ENCODE measurements at regions not wholly inside any gene's neighbourhood (a gene's known extent, or its start where the extent isn't known, plus 50 kb on each side); places are given as distances from the start of the nearest gene placed in this dataset.
"Not testable (repeated sequence)": the region's sequence is repeated elsewhere in the genome, so short reads cannot be mapped to it uniquely, and the experiment has no call there.

DNA sequence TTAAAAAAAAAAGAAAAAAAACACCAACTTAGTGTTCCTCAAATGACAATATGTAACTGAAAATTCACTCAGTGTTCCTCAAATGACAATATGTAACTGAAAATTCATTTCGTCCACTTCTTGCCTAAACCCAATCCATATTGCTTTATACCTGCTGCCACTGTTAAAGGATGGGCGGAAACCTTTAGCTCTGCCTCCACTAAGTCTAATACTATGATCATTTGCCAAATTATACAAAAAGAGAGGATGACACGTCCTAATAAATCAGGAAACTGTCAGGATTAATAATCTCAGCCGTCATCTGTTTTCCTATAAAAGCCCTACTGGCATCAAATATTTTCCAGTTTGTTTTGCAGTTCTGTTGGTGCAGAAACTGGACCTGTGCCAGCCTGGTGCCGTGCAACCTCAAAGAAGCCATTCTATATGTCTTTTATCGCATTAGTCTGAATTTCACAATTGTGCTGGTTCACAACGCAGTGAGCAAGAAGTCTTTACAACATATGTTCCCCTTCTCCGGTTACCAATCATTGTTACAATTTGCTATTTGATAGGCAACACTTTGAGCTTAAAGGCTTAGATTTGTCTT lies 160.4 kb upstream of the KCNH8 start:
- DNase-seq (ENCODE audit: low spot score): no peak

DNA sequence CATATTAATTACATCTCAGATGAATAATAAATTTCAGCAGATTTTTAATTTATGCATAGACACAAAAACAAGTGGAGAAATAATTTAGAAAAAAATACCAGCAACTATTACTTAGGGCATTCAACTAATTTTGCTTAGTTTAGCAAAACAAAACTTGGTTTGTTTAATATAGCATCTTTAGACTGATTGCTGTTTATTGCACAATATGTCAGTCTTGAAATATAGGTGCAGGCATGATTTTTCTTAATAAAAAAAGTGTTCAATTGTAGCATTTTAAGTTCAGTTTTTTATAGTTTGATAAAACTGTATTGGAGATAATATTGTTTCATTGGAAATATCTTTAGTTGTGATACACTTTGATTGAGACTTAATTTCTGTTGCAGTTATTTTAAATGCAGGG lies 161.2 kb upstream of the KCNH8 start:
- no peak for DNase-seq (ENCODE audit: low spot score)

DNA sequence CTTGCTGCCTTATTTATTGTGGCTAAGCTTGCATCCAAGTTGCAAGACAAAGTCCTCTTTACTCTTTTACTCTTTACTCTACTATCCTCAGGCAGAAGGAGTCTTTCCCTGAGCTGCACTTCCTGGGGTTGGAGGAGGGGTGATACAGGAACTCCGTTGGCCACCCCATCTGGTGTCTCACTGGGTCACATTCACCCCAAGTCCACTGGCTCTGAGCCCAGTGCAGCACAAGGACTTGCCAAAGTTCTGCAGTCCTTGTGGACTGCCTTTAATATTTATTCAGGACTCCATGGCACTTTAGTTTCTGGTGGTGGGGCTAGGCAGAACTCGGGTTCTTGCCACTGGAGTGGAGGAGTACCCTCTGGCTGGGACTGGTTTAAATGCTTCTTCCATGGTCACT lies 165.4 kb upstream of the KCNH8 start:
- no peak for DNase-seq (ENCODE audit: low spot score)

DNA sequence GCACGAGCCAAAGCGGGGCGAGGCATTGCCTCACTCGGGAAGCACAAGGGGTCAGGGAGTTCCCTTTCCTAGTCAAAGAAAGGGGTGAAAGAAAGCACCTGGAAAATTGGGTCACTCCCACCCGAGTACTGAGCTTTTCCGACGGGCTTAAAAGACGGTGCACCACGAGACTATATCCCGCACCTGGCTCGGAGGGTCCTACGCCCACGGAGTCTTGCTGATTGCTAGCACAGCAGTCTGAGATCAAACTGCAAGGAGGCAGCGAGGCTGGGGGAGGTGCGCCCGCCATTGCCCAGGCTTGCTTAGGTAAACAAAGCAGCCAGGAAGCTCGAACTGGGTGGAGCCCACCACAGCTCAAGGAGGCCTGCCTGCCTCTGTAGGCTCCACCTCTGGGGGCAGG lies 172.2 kb upstream of the KCNH8 start:
- not testable (repeated sequence) for DNase-seq (ENCODE audit: low spot score)

DNA sequence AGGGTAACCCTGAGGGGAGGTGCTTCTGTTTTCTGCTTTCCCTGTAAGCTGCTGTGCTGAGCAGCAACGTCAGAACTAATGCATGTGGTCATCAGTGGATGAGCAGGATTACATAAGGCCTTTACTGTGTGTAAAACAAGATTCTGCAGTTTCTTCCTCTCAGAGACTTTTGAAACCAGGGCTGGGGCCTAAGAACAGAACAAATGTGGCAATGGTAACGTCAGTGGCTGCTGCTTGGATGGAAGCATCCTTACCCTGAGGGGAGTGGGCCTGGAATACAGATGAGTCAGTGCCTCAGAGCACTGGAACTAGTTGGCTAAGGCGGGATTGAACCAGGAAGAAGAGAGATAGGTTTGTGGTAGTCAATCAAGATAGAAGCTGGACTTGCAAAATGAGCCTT lies 180.2 kb upstream of the KCNH8 start:
- no peak for DNase-seq (ENCODE audit: low spot score)

DNA sequence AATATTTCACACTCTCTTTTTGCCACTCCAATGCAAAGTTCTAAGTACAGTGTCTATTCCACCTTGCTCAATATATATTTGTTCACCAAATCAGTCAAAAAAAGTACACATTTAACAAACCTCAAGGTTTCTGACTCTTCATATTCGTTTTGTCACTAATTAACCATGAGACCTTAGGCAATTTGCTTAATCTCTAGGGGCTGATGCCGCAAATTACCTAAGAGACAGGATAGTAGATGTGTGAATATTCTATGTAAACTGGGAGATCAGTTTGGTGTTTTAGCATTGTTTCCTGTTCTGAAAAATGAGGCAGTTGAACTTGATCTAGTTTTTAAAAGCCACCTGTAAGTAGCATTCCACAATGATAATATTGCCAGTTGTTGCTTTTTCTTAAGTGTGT lies 182.5 kb upstream of the KCNH8 start:
- no peak for DNase-seq (ENCODE audit: low spot score)

DNA sequence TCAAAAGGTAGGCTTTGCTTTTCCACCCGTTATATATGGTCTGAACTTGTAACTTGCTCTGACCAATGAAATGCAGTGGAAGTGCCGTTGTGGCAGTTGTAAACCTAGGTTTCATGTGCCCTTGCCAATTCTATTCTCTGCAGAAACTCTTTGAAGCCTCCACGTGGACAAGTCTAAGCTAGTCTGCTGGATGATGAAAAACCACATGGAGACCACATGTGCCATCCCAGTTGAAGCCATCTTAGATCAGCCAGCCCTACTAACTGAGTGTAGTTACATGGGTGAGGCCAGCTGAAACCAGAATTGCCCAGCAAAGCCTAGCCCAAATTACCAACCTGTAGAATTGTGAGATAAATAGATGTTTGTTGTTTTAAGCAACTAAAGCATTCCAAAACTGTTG lies 183.7 kb upstream of the KCNH8 start:
- no peak for DNase-seq (ENCODE audit: low spot score)

DNA sequence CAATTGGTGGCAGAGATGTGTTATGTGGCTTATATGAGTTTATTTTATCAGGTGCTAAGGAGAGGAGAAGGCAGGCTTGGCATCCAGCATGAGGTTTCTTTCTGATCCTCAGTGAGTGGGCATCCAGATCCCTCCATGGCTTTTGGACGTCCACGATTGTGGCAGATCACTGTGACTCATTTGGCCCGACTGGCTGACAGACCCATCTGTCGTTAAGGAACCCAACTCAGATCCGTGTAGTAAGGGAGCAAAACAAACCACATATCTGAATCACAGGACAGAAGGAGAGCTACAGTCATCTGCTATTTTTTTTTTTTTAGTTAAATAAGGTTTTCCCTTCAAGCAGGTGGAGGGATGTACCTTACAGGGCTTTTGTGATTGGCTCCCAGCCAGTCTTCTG lies 197.0 kb upstream of the KCNH8 start:
- DNase-seq (ENCODE audit: low spot score): peak; percentile 5

DNA sequence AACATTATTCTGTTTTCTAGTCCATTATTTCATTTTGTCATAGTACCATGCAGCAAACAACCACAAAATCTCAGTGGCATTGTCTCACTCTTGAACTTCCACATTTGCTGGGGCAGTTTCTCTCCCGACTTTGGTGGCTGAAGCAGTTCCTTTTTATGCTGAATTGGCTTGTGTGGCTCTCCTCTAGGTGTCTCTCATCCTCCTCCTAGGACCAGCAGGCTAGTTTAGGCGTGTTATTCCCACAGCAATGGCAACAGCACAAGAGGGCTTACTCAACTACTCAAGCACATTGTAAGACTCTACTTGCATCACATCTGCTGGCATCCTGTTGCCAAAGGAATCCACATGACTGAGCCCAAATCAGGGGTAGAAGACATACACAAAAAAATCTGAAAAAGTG lies 201.8 kb upstream of the KCNH8 start:
- DNase-seq (ENCODE audit: low spot score): peak; percentile 58

DNA sequence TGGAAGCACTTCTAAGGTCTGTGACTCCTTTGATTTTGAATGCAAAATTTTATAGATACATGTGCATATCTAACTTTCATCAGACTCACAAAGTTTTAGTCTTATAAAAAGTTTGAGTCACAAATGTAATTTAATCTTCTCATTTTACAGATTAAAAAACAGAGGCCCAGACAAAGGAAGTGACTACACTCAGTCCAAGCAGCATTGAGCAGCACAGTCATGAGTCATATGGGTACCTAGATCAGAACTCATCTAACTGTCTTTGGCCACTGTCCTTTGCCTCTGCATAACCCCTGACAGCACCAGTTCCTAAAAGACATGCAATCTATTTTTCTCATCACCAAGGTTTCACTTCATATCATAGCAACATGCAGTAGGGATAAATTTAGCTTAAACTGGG lies 210.7 kb upstream of the KCNH8 start:
- DNase-seq (ENCODE audit: low spot score): peak; percentile 8

DNA sequence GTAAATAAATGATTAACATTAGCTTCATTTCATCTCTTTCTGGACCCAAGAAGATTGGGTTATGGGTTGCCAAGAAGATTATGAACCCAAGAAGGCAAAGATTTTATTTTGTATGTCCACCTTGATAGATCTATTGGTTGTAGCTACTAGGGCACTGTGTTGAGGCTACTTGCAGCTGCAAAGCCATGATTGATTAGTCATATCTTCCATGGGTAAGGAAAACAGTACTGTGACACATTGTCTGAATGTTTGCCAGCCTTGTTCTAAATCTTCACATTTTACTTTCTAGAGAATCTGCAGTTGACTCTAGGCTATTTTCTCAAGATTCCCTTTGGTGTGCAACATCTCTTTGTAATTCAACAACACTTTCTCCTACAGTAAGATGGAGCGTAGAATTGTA lies 229.2 kb upstream of the KCNH8 start:
- DNase-seq (ENCODE audit: low spot score): no peak

DNA sequence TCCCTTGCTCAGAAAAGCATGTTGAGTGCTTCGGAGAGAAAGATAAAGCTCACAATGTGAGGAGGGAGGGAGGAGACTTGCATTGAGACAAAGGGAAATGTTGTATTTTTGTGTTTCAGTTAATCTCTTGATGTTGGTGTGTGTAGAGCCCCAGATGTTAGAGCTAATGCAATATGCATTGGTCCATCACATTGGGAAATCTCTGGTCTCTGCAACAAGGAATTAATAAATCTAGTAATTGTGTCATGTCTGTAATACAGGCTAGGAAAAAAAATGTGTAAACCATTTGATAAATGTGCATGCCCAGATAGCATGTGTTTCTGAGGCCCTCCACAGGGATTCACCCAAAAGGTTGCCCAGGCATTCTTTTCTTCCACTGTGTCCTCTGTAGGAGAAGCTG lies 230.4 kb upstream of the KCNH8 start:
- DNase-seq (ENCODE audit: low spot score): no peak

DNA sequence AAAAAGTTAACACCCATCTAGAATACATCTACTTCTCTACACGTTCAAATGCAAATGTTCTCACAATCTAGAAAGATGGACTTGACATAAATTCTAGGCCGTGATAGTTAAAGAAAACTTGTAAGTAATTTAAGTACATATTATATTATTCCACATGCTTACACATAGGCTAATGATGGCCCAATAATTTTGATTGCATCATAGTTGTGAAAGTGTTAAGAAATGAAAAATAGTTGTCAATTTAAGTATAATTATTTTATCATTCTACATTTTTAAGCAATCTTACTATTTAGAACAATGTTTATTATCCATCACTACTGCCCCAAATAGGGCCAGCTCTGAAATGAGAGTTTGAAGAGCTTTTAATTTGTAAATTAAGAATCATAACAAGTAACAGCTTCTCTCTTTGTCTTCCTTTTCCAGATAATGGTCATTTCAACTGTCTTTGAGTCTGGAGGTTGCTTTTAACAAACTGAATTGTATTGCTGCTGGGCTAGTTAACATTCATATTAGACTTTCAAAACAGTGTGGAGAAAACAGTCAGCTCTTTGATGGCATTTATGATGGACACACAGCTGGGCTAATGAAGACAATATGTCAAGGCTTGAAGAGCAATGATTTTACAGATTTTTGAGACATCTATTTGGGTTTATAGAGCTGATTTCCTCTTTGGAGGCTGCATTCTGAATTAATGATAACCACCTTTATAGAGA lies 246.1 kb upstream of the KCNH8 start:
- DNase-seq (ENCODE audit: low spot score): no peak

DNA sequence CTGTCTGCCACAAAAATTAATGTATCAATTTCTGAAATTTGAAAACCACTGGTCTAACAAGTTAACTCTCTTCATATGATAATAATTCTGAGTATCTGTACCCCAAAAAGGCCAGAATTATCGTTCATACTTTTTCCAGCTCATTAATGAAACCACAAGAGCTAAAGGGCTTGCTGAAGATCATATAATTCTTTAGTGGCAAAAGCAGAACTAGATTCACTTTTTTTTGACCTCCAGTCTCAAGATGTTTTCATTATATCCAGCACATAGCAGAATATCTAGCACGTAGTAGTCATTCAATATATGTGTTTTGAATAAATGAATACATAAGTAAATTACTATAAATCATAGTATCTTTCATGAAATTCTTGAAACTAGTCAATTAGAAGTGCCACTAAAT lies 246.7 kb upstream of the KCNH8 start:
- DNase-seq (ENCODE audit: low spot score): no peak

DNA sequence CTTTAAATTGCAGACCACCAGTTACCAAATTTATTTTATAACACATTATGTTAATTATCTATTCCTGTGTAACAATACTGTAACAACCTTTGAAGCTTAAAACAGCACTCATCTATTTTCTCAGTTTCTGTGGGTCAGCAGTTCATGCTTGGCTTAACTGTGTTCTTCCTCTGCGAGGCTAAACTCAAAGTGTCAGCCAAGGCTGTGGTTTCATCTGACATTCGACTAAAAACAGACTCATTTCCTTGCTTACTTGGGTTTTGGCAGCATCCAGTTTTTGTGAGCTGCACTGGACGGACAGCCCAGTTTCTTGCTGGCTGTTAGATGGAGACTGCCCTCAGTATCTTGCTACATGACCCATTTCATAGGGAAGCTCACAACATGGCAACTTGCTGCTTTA lies 247.3 kb upstream of the KCNH8 start:
- DNase-seq (ENCODE audit: low spot score): no peak

DNA sequence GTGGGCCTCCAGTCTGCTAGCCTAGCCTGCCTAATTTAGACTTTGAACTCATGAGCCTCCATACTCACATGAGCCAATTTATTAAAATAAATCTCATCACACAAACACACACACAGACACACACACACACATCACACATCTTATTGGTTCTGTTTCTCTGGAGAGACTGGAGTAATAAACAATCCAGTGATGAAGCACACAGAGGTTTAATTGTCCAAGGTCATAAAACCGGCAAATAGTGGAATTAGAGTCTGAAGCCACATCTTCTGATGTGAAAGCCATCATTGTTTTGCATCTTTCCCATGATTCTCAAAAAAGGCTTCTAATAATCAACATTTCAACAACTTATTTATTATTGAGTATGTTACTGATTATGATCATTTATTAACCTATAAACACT lies 249.4 kb upstream of the KCNH8 start:
- DNase-seq (ENCODE audit: low spot score): no peak

DNA sequence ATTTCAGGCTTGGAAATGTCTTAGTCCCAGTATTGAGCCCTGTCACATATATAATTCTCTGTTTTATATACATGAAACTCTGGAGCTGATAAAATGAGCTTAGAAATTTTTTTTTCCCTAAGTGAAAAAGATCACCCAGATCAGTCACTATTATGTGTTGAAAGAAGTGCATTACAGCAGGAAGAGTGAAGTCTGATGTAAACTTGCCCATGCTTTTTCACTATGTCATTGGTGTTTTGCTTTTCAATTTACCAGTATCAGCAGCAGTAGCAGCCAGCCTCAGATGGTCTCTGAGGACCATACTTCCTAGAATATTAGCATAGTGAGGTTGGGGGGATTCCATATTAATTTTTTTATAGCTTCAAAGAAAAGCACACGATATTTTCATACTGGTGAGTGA lies 255.6 kb upstream of the KCNH8 start:
- no peak for DNase-seq (ENCODE audit: low spot score)

DNA sequence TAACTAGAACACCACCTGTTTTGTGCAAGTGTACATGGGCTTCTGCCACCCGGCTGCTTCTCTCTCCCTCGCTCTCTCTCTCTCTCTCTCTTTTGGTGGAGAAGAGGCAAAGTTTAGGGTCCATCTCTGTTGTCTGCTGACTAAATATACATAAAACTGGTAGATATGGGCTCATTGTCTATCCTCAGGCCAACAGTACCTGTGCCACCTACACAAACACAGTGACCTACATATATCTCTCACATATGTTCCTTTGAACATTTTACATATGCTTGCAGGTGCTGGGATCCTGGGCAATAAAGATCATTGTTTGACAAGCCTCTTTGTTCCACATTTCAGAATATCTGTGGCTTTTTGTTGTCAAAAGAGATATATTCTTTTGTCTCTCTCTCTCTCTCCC lies 256.3 kb upstream of the KCNH8 start:
- no peak for DNase-seq (ENCODE audit: low spot score)

DNA sequence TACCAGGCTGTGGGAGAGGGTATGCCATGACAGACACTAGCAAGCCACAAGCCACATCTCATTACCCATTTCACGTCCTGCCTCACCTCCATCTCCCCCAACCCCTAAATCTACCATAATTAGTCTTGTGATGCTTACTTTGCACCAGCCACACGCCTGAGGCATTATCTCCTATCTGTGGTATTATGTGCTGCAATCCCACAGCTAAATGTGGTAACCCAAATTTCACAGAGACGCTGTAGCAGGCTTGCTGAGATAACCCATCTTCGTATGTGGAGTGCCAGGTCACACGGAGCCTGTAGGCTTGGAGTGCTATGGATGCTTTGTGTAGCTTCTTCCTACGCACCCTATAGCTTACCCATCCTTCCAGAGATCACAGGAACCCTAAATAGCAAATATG lies 256.7 kb upstream of the KCNH8 start:
- no peak for DNase-seq (ENCODE audit: low spot score)

DNA sequence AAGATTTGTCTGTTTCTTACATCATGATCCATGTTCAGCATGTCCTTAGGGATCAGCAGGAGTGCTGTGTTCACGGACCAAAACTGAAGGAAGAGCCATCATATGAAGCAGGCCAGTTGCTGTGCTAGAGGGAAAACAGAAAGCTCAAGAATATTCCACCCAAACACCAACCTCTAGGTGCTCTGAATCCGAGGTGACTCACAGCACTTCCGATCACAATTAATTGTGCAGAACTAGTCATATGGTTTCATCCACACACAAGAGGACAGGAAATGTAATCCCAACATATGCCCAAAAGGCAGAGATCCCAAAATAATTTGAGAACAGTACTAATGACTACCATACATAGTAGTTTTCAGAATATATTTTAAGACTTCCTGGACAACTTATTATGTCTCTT lies 257.9 kb upstream of the KCNH8 start:
- peak; percentile 15 for DNase-seq (ENCODE audit: low spot score)

DNA sequence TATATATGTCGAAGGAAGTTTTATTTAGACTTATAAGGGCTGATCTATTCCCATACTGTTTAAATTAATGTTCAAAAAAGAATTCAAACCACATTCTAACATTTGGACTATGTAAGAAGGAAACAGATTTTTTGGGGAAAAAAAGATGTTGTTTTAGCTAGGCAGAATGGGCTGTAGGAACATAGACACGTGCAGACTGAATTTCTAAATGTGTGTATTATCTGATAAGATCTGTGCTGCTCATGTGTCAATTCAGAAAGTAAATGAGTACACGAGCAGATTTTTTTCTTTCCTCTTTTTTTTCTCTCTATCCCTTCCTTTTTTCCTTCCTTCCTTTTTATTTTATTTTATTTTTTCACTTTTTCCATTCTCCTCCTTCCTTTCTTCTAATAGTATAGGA lies 259.5 kb upstream of the KCNH8 start:
- DNase-seq (ENCODE audit: low spot score): no peak

DNA sequence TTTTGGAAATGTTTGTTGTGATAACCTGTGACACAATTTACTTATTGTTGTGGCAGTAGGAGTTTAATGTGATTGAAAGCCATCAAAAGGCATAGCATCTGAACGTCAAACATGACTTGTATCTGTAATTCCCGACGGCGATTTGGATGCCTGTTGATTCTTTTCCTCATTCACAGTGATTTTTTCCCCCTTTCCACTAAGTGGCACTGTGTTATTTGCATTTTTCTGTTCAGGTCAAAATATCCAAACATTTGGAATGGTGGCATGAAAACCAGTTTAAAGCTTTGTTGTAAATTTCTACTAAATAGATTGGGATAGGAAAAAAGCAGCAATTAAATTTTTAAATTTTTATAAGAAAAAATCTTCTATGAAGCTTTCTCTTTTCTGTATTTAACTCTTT lies 259.9 kb upstream of the KCNH8 start:
- DNase-seq (ENCODE audit: low spot score): no peak

DNA sequence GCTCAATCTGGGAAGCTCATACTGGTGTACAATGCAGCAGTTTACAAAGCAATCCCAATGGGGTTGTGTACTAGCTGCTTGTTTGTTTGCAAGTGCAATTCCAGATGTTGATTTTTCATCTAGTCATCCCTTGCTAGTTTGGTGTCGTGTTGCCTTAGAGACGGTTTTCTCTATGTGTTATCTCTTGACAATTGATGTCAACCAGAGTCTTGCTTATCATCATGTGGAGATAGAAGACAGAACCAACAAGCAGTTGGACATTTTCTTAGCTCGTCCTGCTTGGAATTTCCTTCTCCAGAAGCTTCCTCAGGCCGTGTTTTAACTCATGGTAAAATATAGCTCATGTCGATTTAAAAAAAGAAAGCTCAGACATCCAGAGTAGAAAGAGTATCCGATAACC lies 262.0 kb upstream of the KCNH8 start:
- no peak for DNase-seq (ENCODE audit: low spot score)

DNA sequence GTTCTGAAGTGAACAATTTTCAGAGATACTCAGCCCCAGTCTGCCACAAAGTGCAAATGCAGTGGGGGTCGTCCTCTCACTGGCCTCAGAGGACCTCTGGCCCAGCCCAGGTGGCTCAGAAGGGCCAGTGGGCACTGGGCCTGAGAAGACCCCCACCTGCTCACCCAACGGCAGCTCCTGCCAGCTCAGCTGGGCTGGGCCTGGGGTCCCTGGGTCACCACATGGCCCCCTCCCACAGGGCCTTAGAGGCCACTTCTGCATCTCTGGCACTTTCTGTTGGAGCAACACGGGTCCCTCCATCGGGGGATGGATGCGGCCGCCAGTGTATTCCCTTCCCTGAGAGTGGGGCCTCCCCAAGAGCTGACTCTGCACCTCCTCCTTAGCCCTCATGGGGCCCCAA lies 262.7 kb upstream of the KCNH8 start:
- DNase-seq (ENCODE audit: low spot score): no peak
